Muscle of leg (tissue), 3 donors: ENCODE measurements at regions not wholly inside any gene's neighbourhood (a gene's known extent, or its start where the extent isn't known, plus 50 kb on each side); places are given as distances from the start of the nearest gene placed in this dataset.

Experiments
- DNase-seq: peaks from one replicate; pipeline ENCODE4 v3.0.0; 2013
- H3K27ac ChIP-seq: one replicate; pipeline ENCODE4 v1.5.1; 2013; ENCODE audit warnings: mild to moderate bottlenecking, low read length, control low read depth
- H3K27me3 ChIP-seq: one replicate; pipeline ENCODE4 v1.6.1; 2013; ENCODE audit warnings: low read length; ENCODE audit not compliant: control insufficient read depth, insufficient read depth
- H3K36me3 ChIP-seq: one replicate; pipeline ENCODE4 v1.6.1; 2013; ENCODE audit warnings: low read length; ENCODE audit not compliant: control insufficient read depth, insufficient read depth
- H3K4me1 ChIP-seq: one replicate; pipeline ENCODE4 v1.6.1; 2013; ENCODE audit warnings: low read length; ENCODE audit not compliant: control insufficient read depth, insufficient read depth
- H3K4me3 ChIP-seq: one replicate; pipeline ENCODE4 v1.5.1; 2013; ENCODE audit warnings: low read length, control low read depth
- H3K9me3 ChIP-seq: replicated peaks from 2 replicates; pipeline ENCODE4 v1.6.1; 2013; ENCODE audit warnings: low read depth, low read length; ENCODE audit not compliant: control insufficient read depth
- WGBS: methylation state at CpG from one replicate; pipeline ENCODE4 v1.1.5; 2013; ENCODE audit warnings: missing lambda C conversion rate; ENCODE audit not compliant: insufficient coverage; 5-methylcytosine and 5-hydroxymethylcytosine counted together

DNA sequence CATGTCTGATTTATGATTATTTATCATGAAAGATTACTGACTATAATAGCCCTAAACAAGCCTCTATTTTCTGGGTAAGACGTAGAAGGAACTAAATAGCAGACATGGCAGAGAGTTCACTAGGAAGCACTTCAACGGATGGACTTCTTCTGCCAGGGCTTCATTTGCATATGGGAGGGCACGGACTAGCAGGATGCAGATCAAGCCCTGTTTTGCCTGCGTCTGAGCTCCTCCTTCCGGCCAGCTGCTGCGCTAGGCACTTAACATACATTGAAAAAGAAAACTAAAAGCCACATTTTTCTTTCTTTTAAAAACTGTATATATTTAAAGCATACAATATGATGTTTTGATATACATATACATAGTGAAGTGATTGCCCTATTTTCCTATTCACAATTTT is 340.0 kb upstream of the MEX3C start:
- Histone ChIP-seq H3K4me1 (no peaks in the 10 kb centered on the region), H3K9me3 (no peaks in the 10 kb centered on the region), H3K27me3 (no peaks in the 10 kb centered on the region), H3K36me3 (no peaks in the 10 kb centered on the region), H3K27ac (no peak overlapping the region), H3K4me3 (no peak overlapping the region)
- DNase-seq: peak; percentile 40
- WGBS: 0% methylated on average over 1 of the region's 6 CpGs

DNA sequence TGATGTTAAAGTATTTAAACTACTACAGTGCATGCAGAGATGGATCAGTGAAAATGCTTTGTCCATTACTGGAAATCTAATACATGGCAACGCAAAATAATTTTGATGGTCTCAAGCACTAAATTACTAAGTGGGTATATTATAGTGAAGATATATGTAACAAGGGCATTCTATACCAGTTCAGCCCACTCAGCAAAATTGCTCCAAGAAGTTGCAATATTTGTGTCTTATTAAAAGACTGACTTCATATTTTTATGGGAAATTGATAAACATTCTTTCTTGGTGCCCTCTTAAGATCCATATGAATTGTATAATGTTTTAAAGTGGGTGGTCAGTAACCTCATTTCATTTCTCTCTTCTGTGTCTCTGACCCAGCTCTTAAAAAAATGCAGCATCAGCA is 343.1 kb upstream of the MEX3C start:
- Histone ChIP-seq H3K27ac (no peak overlapping the region), H3K4me1 (no peaks in the 10 kb centered on the region), H3K4me3 (no peak overlapping the region), H3K36me3 (no peaks in the 10 kb centered on the region), H3K9me3 (no peaks in the 10 kb centered on the region), H3K27me3 (no peaks in the 10 kb centered on the region)
- DNase-seq: no peak
- no CpG with 5 or more reads among the region's 1 CpG for WGBS

DNA sequence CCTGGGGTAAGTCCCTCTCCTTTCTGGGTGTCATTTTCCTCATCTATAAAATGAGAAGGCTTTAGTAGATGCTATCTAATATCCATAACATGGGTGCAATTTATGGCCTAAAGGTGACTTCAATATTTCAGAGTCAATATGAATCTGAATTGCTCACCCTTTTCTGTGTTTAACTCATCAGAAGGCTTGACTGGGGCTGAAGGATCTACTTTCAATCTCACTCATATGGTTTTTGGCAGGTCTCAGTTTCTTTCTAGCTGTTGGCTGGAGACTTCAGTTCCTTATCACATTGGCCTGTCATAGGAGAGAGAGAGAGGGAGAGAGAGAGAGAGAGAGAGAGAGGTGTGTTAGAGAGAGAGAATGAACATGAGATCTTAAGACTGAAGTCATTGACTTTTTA is 343.7 kb upstream of the MEX3C start:
- Histone ChIP-seq H3K9me3 (no peaks in the 10 kb centered on the region), H3K4me1 (no peaks in the 10 kb centered on the region), H3K4me3 (no peak overlapping the region), H3K27me3 (no peaks in the 10 kb centered on the region), H3K27ac (no peak overlapping the region), H3K36me3 (no peaks in the 10 kb centered on the region)
- no peak for DNase-seq

DNA sequence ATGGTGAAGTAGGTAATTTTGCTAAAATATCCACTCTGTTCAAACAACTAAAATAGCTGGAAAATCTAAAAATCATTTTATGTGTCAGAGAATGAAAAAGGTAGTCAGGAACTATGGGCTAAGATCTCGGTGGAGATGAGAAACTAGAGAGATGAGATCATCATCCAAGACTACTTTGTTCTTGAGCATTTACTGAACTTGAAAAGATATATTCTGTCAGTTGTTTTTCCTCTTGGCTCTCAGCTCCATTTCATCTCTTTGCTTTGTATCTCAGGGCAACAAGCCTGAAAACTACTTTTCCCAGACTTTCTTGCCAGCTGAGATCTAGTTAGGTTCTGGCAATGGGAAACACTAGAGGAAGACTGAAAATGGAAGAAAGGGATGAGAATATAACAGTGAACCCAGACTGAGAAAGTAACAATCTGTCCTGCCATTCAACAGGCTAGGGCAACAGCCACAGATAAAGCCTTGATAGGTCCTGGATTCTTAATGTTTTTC is 346.2 kb upstream of the MEX3C start:
- no peaks in the 10 kb centered on the region for H3K27me3 ChIP-seq
- peak; percentile 22 for DNase-seq
- no CpG with 5 or more reads among the region's 1 CpG for WGBS

DNA sequence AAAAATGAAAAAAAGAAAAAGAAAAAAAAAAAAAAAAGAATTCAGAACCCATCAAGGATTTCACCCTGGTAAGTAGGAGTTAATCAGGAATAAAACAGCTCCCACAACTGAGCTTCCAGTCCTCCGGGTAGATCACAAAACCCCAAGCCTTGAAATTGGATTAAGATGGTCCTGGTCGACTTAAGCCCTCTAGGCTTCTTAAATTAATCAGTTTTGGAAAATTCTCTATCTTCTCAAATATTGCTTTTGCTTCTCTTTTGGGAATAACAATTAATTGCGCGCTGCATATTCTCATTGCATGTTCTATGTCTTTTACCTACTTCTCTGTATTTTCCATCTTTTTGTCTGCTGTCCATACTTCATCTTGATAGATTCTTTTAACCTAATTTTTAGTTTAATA is 348.0 kb upstream of the MEX3C start:
- Histone ChIP-seq H3K4me3 (no peak overlapping the region), H3K4me1 (no peaks in the 10 kb centered on the region), H3K36me3 (no peaks in the 10 kb centered on the region), H3K9me3 (no peaks in the 10 kb centered on the region), H3K27ac (no peak overlapping the region), H3K27me3 (no peaks in the 10 kb centered on the region)
- no peak for DNase-seq
- WGBS: 67% methylated on average over 1 of the region's 4 CpGs

More for the DNA sequence above, 346.2 kb upstream of the MEX3C start:
- Histone ChIP-seq H3K27ac (no peak overlapping the region), H3K4me1 (no peaks in the 10 kb centered on the region), H3K4me3 (no peak overlapping the region), H3K9me3 (no peaks in the 10 kb centered on the region), H3K36me3 (no peaks in the 10 kb centered on the region)

DNA sequence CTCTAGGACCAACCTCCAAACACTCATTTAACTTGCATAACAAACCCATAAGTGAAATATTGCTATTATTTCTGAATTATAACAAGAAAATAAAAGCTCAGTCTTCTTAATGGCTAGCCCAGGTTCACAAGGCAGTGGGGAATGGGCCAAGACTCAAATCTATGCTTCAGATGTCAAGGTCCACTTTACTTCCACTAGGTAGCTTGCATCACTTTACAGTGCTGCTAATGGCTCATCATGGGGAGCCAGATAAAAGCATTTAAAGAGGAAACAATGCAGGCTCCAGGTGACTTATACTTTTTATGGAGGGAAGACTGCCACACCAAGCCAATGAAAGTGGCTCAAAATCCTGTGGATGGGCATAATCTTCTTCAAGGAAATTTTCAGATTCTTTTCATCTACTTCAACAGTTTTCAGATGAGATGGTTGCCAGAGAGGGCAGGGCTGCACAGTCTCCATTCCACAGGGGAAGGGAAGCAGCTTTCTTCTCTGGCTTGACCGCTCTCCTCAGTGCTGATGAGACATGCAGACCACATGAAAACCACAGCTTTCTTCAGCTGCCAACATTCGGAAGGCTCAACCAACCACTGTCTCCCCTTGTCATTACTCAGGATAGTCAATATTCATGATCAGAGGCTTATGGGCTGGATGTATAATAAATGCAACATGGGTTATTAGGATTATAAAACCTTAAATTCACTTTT is 361.9 kb upstream of the MEX3C start:
- Histone ChIP-seq H3K27ac (no peak overlapping the region), H3K27me3 (no peaks in the 10 kb centered on the region), H3K4me1 (no peaks in the 10 kb centered on the region), H3K36me3 (no peaks in the 10 kb centered on the region), H3K9me3 (no peaks in the 10 kb centered on the region), H3K4me3 (no peak overlapping the region)
- WGBS: no CpG with 5 or more reads among the region's 2 CpGs
- no peak for DNase-seq

DNA sequence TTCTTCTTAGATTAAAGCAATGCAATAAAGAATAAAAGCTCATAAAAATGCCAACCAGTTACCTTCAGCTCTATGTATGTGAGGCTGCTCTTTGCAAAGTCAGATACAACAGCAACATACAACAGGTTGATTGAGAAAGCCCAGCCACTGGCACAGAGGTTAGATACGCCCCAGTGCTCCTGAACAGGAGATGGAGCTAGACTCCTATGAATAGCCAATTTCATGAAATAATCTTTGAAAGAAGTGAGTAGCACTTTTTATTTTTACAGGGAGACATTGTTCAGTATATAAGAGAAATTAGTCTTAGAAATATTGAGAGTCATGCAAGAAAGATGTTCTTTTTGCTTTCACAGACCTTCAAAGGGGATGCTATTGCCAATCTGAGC is 362.4 kb upstream of the MEX3C start:
- H3K4me3 ChIP-seq: no peak overlapping the region
- H3K27me3 ChIP-seq: no peaks in the 10 kb centered on the region
- DNase-seq: no peak
- no peaks in the 10 kb centered on the region for H3K36me3 ChIP-seq
- no peaks in the 10 kb centered on the region for H3K4me1 ChIP-seq
- no CpG with 5 or more reads among the region's 1 CpG for WGBS
- no peaks in the 10 kb centered on the region for H3K9me3 ChIP-seq
- no peak overlapping the region for H3K27ac ChIP-seq

DNA sequence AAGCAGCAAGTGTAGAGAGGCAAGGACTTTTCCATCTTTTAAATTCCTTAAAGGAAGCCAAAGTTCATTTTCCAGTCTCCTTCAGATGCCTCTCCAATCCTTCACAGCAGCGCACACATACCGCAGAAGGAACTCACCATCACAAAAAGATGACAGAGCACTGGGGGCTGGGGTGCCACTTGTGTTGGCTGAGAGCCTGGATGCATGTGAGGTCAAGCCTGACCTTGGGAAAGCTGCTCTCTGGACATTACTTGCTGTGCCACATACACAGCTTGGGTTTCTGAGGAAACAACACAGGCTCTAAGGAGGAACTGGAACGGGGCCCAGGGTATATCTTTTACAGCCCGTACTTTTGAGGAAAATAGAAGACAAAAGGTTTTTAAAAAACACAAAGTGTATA is 364.3 kb upstream of the MEX3C start:
- H3K36me3 ChIP-seq: no peaks in the 10 kb centered on the region
- DNase-seq: peak; percentile 10
- WGBS: 90% methylated on average over 2 of the region's 4 CpGs

DNA sequence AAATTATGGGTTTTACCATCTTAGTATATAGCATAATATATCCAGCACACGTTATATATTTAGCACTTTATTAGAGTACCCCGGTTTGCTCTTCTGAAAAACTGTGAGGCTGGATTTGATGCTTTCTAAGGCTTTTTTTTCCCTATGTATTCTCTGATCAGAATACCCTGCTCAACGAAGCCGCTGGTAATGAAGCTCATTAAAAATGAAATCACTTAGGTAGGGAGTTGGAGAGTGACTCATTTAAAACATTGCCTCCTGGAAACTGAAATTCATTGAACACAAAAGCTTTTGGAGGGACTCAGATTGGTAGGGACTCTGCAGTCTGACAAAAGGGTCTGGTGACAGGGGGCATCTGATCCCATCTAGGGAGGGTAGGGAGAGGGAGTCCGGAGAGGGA is 365.4 kb upstream of the MEX3C start:
- no peaks in the 10 kb centered on the region for H3K9me3 ChIP-seq
- DNase-seq: no peak
- H3K27me3 ChIP-seq: no peaks in the 10 kb centered on the region
- H3K36me3 ChIP-seq: no peaks in the 10 kb centered on the region
- no peaks in the 10 kb centered on the region for H3K4me1 ChIP-seq
- WGBS: no CpG with 5 or more reads among the region's 5 CpGs
- no peak overlapping the region for H3K4me3 ChIP-seq
- H3K27ac ChIP-seq: no peak overlapping the region

More for the DNA sequence above, 364.3 kb upstream of the MEX3C start:
- H3K27me3 ChIP-seq: no peaks in the 10 kb centered on the region
- H3K27ac ChIP-seq: no peak overlapping the region
- H3K4me1 ChIP-seq: no peaks in the 10 kb centered on the region
- no peak overlapping the region for H3K4me3 ChIP-seq
- H3K9me3 ChIP-seq: no peaks in the 10 kb centered on the region

DNA sequence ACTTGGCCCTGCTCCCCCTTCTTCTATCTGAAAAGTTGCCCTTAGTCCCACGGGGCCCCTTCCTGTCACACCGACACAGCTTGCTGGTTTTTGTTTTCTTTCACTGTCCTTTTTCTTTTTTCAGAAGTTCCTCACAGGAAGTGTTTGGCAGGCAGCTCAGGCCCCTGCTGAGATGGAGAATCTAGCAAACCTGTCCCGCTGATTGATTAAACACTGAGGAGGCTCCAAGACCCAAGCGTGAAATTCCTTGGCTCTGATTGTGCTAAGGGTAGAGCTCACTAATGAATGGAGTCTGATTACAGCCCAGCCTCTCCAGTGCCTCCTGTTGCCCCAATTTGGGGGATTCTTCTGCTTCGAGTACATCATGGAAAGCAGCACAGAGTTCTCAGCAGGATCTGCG is 365.9 kb upstream of the MEX3C start:
- no peak overlapping the region for H3K4me3 ChIP-seq
- no peak for DNase-seq
- 38% methylated on average over 2 of the region's 6 CpGs for whole genome bisulfite sequencing

DNA sequence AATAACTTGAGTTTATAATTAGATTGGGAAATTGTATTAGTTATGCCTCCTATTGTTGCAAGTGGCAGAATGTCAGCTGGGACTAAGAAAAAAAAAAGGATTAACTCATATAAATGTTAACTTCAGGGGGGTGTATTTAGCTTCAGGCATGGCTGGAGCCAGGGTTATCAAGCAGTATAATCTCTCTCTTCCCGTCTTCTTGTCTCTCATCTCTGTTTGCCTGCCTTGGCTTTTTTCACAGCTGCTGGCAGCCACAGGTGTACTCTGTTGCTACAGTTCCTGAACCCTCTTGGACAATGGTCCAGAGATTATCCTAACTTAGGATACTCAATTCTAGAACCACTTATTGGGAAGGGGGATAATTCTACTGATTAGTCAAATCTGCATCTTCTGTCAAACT is 370.7 kb upstream of the MEX3C start:
- no peaks in the 10 kb centered on the region for H3K4me1 ChIP-seq
- no peak for DNase-seq
- H3K9me3 ChIP-seq: no peaks in the 10 kb centered on the region
- WGBS: no CpG with 5 or more reads among the region's 1 CpG
- H3K27ac ChIP-seq: no peak overlapping the region
- no peaks in the 10 kb centered on the region for H3K36me3 ChIP-seq
- no peak overlapping the region for H3K4me3 ChIP-seq
- H3K27me3 ChIP-seq: no peaks in the 10 kb centered on the region

More for the DNA sequence above, 365.9 kb upstream of the MEX3C start:
- H3K27ac ChIP-seq: no peak overlapping the region
- H3K36me3 ChIP-seq: no peaks in the 10 kb centered on the region
- H3K9me3 ChIP-seq: no peaks in the 10 kb centered on the region
- no peaks in the 10 kb centered on the region for H3K4me1 ChIP-seq
- no peaks in the 10 kb centered on the region for H3K27me3 ChIP-seq
